Psoas muscle (tissue), 7 donors: ENCODE measurements at regions not wholly inside any gene's neighbourhood (a gene's known extent, or its start where the extent isn't known, plus 50 kb on each side); places are given as distances from the start of the nearest gene placed in this dataset.

Experiments
- ATAC-seq, 4 donors: fragments of 200-7000 bp; cut with Tn5 transposase; one replicate each; pipeline ENCODE4 v1.9.1; 2020; ENCODE audit warnings: moderate library complexity in 3 of 4, mild to moderate bottlenecking in 2 of 4
- DNase-seq, 2 donors: peaks; one replicate each; pipeline ENCODE4 v3.0.0-alpha.2; 2020
- H3K27ac ChIP-seq: fragments of 200-600 bp; one replicate; pipeline ENCODE4 v1.8.0; 2022
- H3K27me3 ChIP-seq, 3 donors: fragments of 200-600 bp in 1 of 3; one replicate each; pipeline versions ENCODE4 v1.6.1 to v1.8.0; 2013 to 2022; ENCODE audit warnings: low read length in 2 of 3, mild to moderate bottlenecking in 2 of 3, moderate library complexity in 1 of 3; ENCODE audit not compliant: insufficient read depth in 3 of 3
- H3K36me3 ChIP-seq, 2 donors: fragments of 200-600 bp in 1 of 2; one replicate each; pipeline versions ENCODE4 v1.6.1 to v1.8.0; 2013 to 2022; ENCODE audit warnings: low read depth in 1 of 2, mild to moderate bottlenecking in 1 of 2, moderate library complexity in 1 of 2; ENCODE audit not compliant: insufficient read depth in 1 of 2
- H3K4me1 ChIP-seq: fragments of 200-600 bp; one replicate; pipeline ENCODE4 v1.8.0; 2022
- H3K4me3 ChIP-seq: fragments of 200-600 bp; one replicate; pipeline ENCODE4 v1.8.0; 2022; ENCODE audit warnings: mild to moderate bottlenecking
- H3K9me3 ChIP-seq: fragments of 200-600 bp; one replicate; pipeline ENCODE4 v1.8.0; 2022
- WGBS, 3 donors: extraction: QIAGEN DNeasy Blood & Tissue Kit; methylation state at CpG; one replicate each; pipeline versions ENCODE4 v1.1.6 to v1.1.7; 2013; 5-methylcytosine and 5-hydroxymethylcytosine counted together
- intact Hi-C, 2 donors: fragments of 100-400 bp; cut with DNase I; formaldehyde crosslinking; loops; one replicate each; pipeline versions ENCODE4 v1.11.0 to v1.14.2; 2022
- TF ChIP-seq, protein P1 (sequence below): fragments of 200-600 bp; IDR thresholded peaks from one replicate; pipeline ENCODE4 v1.8.0; 2022; ENCODE audit warnings: antibody characterized with exemption
- donor health status: healthy with polysubstance abuse.
- donor health status: DM: no; HTN: no; CAD: no; lungs with moderate emphysema.
- donor health status: Bipolar disorder and iron deficiency.
- donor health status: healthy.
- donor health status: DM: yes; HTN: yes; CAD: no.
- donor health status: DM: no; HTN: no; CAD: no.
- donor health status: DM: yes; HTN: yes; CAD: no.

DNA sequence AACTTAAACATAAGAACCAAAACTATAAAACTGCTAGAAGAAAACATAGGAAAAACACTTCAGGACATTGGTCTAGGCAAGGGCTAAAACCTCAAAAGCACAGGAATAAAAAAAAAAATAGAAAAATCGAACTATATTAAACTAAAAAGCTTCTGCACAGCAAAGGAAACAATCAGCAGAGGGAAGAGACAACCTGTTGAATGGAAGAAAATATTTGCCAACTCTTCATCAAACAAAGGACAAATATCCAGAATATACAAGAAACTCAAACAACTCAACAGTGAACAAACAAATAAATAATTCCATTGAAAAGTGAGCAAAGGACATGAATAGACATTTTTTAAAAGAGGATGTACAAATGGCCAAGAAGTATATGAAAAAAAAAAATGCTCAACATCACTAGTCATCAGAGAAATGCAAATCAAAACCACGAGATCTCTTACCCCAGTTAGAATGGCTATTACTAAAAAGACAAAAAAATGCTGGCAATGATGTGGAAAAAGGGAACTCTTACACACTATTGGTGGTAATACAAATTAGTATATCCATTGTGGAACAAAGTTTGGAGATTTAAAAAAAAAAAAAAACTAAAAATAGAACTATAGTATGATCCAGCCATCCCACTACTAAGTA is 152.0 kb downstream of the NDUFA12 start:
- WGBS, 3 donors = 66 to 76% (median 71%) methylated on average over 2 of the region's 2 CpGs
- intact Hi-C loops = no loop called here

DNA sequence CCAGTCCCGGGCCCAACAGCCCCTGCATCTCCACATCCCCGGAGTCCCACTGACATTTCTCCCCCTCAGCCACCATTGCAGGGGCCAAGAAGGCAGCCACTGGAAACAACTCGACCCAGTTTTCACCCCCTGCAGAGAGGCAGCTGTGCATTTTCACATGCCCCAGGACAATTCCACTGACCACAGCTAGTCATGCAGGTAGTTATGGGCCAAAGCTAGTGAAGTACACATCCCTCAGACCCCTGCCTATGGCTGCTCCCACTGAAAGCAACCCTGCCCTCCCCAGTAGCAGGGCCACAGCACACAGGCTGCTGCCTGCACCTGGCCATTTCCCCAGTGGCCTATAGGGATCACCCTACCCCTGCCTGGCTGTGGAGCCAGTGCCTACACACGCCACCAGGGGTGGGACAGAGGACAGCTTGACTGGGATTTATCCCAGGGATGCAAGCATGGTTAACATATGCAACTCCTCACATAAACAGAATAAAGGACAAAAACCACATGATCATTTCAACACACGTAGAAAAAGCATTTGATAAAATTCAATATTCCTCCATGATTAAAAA is 154.0 kb downstream of the NDUFA12 start:
- WGBS, 3 donors = 72 to 77% (median 74%) methylated on average over 5 of the region's 5 CpGs
- TF ChIP-seq, protein P1, sequence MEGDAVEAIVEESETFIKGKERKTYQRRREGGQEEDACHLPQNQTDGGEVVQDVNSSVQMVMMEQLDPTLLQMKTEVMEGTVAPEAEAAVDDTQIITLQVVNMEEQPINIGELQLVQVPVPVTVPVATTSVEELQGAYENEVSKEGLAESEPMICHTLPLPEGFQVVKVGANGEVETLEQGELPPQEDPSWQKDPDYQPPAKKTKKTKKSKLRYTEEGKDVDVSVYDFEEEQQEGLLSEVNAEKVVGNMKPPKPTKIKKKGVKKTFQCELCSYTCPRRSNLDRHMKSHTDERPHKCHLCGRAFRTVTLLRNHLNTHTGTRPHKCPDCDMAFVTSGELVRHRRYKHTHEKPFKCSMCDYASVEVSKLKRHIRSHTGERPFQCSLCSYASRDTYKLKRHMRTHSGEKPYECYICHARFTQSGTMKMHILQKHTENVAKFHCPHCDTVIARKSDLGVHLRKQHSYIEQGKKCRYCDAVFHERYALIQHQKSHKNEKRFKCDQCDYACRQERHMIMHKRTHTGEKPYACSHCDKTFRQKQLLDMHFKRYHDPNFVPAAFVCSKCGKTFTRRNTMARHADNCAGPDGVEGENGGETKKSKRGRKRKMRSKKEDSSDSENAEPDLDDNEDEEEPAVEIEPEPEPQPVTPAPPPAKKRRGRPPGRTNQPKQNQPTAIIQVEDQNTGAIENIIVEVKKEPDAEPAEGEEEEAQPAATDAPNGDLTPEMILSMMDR = no peak
- intact Hi-C loops = no loop called here
- Histone ChIP-seq H3K4me3 (no peak overlapping the region), H3K27ac (no peak overlapping the region), H3K9me3 (no peaks in the 10 kb centered on the region), H3K4me1 (no peaks in the 10 kb centered on the region), H3K36me3 (no peaks in the 10 kb centered on the region), H3K27me3 (peaks cover 0 to 3% (median 0%) of the 10 kb centered on the region in 3 donors)
- DNase-seq (no peak), ATAC-seq (no peak)

More for the DNA sequence above, 152.0 kb downstream of the NDUFA12 start:
- no peak for DNase-seq
- Histone ChIP-seq H3K27me3 (peaks cover 0 to 3% (median 0%) of the 10 kb centered on the region in 3 donors), H3K36me3 (no peaks in the 10 kb centered on the region), H3K9me3 (no peaks in the 10 kb centered on the region), H3K27ac (no peak overlapping the region), H3K4me3 (no peak overlapping the region), H3K4me1 (no peaks in the 10 kb centered on the region)
- no peak for ATAC-seq
- TF ChIP-seq, protein P1 = no peak

DNA sequence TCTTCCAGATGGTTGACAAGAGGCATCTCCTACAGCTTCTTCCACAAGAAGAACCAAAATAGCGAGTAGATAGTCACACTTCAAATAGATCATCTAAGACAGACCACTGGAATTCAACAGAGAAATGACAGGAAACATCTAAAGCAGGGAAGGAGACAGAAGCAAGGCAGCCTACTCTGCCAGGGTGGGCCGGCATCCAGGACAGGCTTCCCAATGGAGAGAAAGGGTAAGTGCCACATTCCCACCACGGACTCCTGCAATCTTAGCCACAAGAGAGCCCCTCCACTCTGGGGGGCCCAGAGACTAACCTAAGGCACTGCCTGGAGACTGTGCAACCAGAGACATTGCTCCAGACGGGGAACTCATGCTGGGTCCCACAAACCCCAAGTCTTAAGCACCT is 154.5 kb downstream of the NDUFA12 start:
- Histone ChIP-seq H3K4me1 (no peaks in the 10 kb centered on the region), H3K4me3 (no peak overlapping the region), H3K36me3 (no peaks in the 10 kb centered on the region), H3K27me3 (peaks cover 0 to 3% (median 0%) of the 10 kb centered on the region in 3 donors), H3K9me3 (no peaks in the 10 kb centered on the region), H3K27ac (no peak overlapping the region)
- TF ChIP-seq, protein P1 = no peak
- ATAC-seq = no peak
- DNase-seq = no peak
- 85 to 91% (median 88%) methylated on average over 4 of the region's 4 CpGs for WGBS, 3 donors
- intact Hi-C loops = no loop called here

DNA sequence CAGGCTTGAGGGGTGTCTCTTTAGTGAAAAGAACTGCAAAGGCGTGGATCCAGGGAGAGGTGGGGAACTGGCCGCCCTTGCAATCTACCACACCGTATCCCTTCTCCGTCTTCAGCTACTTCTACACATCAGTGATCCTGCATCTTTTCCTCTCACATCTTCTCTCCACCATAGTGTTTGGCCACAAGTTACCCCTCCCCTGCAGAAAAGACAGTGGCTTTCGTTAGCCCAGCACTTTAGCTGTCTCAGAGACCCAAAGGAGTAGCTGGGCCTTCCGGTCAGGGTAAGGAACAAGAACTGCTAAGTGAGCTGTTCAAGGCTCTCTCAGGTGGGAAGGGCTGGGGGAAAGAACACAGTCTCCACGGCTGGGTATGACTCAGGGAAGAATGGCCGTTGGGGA is 158.4 kb downstream of the NDUFA12 start:
- intact Hi-C loops = no loop called here
- TF ChIP-seq, protein P1 = no peak
- WGBS, 3 donors = 84 to 85% (median 85%) methylated on average over 8 of the region's 8 CpGs
- ATAC-seq (no peak), DNase-seq (no peak)
- Histone ChIP-seq H3K9me3 (no peaks in the 10 kb centered on the region), H3K36me3 (no peaks in the 10 kb centered on the region), H3K4me1 (no peaks in the 10 kb centered on the region), H3K27me3 (no peaks in the 10 kb centered on the region), H3K27ac (no peak overlapping the region), H3K4me3 (no peak overlapping the region)

DNA sequence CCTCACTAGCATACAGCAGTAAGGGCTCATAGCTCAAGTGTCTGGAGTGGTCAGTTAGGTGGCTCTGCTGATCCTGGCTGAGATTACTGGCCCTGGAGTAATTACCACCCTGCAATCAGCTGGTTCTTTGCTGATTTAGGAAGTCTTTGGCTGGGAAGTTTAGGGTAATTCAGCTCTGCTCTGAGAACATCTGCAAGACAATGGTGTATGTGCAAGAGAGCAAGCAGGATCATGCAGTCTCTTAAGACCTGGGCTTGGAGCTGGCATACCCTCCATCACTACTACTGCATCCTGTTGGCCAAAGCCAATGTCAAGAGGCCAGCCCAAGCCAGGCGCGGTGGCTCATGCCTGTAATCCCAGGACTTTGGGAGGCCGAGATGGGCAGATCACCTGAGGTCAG is 159.0 kb downstream of the NDUFA12 start:
- TF ChIP-seq, protein P1 = no peak
- intact Hi-C loops = no loop called here
- no peak for DNase-seq
- WGBS, 3 donors = 91 to 98% (median 91%) methylated on average over 3 of the region's 3 CpGs
- Histone ChIP-seq H3K4me3 (no peak overlapping the region), H3K27ac (no peak overlapping the region), H3K27me3 (no peaks in the 10 kb centered on the region), H3K36me3 (no peaks in the 10 kb centered on the region), H3K4me1 (no peaks in the 10 kb centered on the region), H3K9me3 (no peaks in the 10 kb centered on the region)
- no peak for ATAC-seq
